Mucosa of descending colon (tissue), 3 donors: ENCODE measurements at regions not wholly inside any gene's neighbourhood (a gene's known extent, or its start where the extent isn't known, plus 50 kb on each side); places are given as distances from the start of the nearest gene placed in this dataset.

Experiments
- ATAC-seq: fragments of 200-7000 bp; cut with Tn5 transposase; one replicate; pipeline ENCODE4 v1.9.1; 2020; ENCODE audit warnings: mild to moderate bottlenecking, moderate library complexity
- DNase-seq, 3 donors: peaks; one replicate each; pipeline ENCODE4 v3.0.0-alpha.2; 2020
- H3K36me3 ChIP-seq: fragments of 200-600 bp; one replicate; pipeline ENCODE4 v1.8.0; 2021; ENCODE audit warnings: low read depth, mild to moderate bottlenecking
- H3K4me1 ChIP-seq: fragments of 200-600 bp; one replicate; pipeline ENCODE4 v1.8.0; 2021; ENCODE audit warnings: low read depth, mild to moderate bottlenecking
- H3K4me3 ChIP-seq: fragments of 200-600 bp; one replicate; pipeline ENCODE4 v1.8.0; 2021; ENCODE audit warnings: mild to moderate bottlenecking
- H3K9me3 ChIP-seq: fragments of 200-600 bp; one replicate; pipeline ENCODE4 v1.8.0; 2021; ENCODE audit warnings: mild to moderate bottlenecking
- intact Hi-C, 2 donors: fragments of 100-400 bp; cut with DNase I in 1 of 2; cut with micrococcal nuclease in 1 of 2; formaldehyde crosslinking; loops; one replicate each; pipeline versions ENCODE4 v1.11.0 to v1.11.1; 2022; cut with DNase I, micrococcal nuclease
- TF ChIP-seq, protein P1 (sequence below): fragments of 200-600 bp; IDR thresholded peaks from one replicate; pipeline ENCODE4 v1.8.0; 2022; ENCODE audit warnings: antibody characterized with exemption, mild to moderate bottlenecking
- donor health status: DM: no; HTN: no; CAD: no; lungs with moderate emphysema.
- donor health status: DM: no; HTN: no; CAD: no.
- donor health status: DM: no; HTN: yes; CAD: no.

DNA sequence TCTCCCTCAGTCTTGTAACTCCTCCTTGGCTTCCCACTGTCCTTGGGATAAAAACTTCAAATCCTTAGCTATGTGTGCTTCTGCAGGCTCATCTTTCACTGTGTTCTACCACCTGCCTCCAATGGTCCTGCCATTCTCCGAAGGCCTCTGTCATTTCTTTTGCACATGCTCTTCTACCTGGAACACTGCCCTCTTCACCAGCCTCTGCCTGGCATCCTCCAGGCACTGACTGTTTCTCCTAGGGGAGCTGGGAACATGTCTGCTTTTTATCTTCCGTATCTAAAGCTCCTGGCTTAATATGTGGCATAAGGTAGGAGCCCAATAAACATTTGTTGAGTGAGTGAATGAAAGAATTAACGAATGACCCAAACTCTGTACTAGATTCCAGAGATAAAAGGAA lies 603.3 kb upstream of the TMEM132C start:
- DNase-seq (no peak), ATAC-seq (no peak)
- no peaks in the 10 kb centered on the region for H3K36me3 ChIP-seq
- no peaks in the 10 kb centered on the region for H3K4me1 ChIP-seq
- intact Hi-C loops = no loop called here
- no peaks in the 10 kb centered on the region for H3K9me3 ChIP-seq
- TF ChIP-seq, protein P1, sequence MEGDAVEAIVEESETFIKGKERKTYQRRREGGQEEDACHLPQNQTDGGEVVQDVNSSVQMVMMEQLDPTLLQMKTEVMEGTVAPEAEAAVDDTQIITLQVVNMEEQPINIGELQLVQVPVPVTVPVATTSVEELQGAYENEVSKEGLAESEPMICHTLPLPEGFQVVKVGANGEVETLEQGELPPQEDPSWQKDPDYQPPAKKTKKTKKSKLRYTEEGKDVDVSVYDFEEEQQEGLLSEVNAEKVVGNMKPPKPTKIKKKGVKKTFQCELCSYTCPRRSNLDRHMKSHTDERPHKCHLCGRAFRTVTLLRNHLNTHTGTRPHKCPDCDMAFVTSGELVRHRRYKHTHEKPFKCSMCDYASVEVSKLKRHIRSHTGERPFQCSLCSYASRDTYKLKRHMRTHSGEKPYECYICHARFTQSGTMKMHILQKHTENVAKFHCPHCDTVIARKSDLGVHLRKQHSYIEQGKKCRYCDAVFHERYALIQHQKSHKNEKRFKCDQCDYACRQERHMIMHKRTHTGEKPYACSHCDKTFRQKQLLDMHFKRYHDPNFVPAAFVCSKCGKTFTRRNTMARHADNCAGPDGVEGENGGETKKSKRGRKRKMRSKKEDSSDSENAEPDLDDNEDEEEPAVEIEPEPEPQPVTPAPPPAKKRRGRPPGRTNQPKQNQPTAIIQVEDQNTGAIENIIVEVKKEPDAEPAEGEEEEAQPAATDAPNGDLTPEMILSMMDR = no peak
- H3K4me3 ChIP-seq = no peak overlapping the region

GRCh38 chr12:127664901-127665300 lies 602.1 kb upstream of the TMEM132C start:
- H3K9me3 ChIP-seq = no peaks in the 10 kb centered on the region

DNA sequence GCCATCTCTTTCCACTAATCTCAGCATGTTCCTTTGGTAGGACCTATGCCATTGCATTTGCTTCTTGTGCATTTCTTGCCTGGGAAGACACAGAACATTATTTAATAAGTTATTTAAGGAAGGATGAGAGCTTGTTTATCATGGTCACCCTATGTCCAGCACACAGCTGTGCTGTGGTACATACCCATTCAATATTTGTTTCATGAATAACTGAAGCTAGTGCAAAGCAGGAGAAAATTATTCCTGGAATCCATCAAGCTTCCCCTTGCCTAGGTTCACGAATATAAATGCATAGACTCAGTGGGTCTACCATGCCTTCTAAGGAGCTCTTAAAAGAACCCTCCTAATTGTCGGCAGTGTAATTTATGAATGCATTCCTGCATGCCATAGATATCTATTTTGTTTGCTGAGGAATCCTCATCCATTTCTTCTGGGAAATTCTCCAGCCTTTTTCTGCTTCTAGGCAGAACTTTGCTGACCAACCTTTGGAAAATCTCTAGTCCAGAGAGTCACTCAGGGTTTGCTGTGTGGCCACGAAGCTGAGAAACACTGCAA lies 599.8 kb upstream of the TMEM132C start:
- Histone ChIP-seq H3K4me3 (no peak overlapping the region), H3K4me1 (no peaks in the 10 kb centered on the region), H3K9me3 (no peaks in the 10 kb centered on the region), H3K36me3 (no peaks in the 10 kb centered on the region)
- ATAC-seq (no peak), DNase-seq (no peak)
- TF ChIP-seq, protein P1 = no peak
- intact Hi-C loops = no loop called here

More at GRCh38 chr12:127664901-127665300, 602.1 kb upstream of the TMEM132C start:
- Histone ChIP-seq H3K4me3 (no peak overlapping the region), H3K36me3 (no peaks in the 10 kb centered on the region), H3K4me1 (no peaks in the 10 kb centered on the region)
- DNase-seq (no peak), ATAC-seq (no peak)
- TF ChIP-seq, protein P1 = no peak
- intact Hi-C loops = no loop called here

GRCh38 chr12:127670294-127670693 lies 596.7 kb upstream of the TMEM132C start:
- intact Hi-C loops = no loop called here
- ATAC-seq (no peak), DNase-seq (no peak)
- TF ChIP-seq, protein P1 = no peak
- Histone ChIP-seq H3K4me1 (no peaks in the 10 kb centered on the region), H3K36me3 (no peaks in the 10 kb centered on the region), H3K4me3 (no peak overlapping the region), H3K9me3 (no peaks in the 10 kb centered on the region)

DNA sequence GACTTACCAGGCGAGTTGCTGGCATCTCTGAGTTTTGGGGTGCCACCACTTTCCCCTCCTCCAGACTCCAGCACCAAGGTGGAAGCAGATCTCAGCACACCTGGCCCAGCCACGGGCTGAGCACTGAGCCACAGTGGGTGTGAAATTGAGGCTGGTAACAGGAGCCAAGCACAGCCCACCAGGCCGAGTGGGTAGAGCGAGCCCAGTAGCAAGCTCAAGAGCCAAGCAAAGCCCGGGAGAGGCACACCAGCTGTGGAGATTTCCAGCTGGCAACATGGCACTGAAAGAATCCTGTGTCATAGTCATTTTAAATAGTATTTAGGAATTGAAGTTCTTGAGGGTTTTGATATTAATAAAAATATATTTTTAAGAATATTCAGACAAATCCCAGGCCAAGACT lies 596.2 kb upstream of the TMEM132C start:
- intact Hi-C loops = no loop called here
- Histone ChIP-seq H3K4me3 (no peak overlapping the region), H3K36me3 (no peaks in the 10 kb centered on the region), H3K9me3 (no peaks in the 10 kb centered on the region), H3K4me1 (no peaks in the 10 kb centered on the region)
- DNase-seq (no peak), ATAC-seq (no peak)
- TF ChIP-seq, protein P1 = no peak

GRCh38 chr12:127675936-127676335 lies 591.0 kb upstream of the TMEM132C start:
- no peaks in the 10 kb centered on the region for H3K9me3 ChIP-seq
- ATAC-seq = no peak
- no peak for DNase-seq
- no peaks in the 10 kb centered on the region for H3K36me3 ChIP-seq
- H3K4me3 ChIP-seq = no peak overlapping the region
- intact Hi-C loops = loop anchor here in 1 of 2 donors (2.0 kb wide), 1 partner anchor 393 kb away; no protein-coding TSS in a partner anchor
- TF ChIP-seq, protein P1 = no peak
- no peaks in the 10 kb centered on the region for H3K4me1 ChIP-seq
